ENCODE measurements at regions not wholly inside any gene's neighbourhood (a gene's known extent, or its start where the extent isn't known, plus 50 kb on each side); places are given as distances from the start of the nearest gene placed in this dataset.

- TF ChIP-seq ZNF274 (IDR thresholded peaks at IDR 0.05; ENCODE audit: low read depth, low read length): no peak
- TF ChIP-seq SUZ12 (IDR thresholded peaks at IDR 0.05; ENCODE audit: extremely low read depth, insufficient read depth, insufficient read length): no peak
- TF ChIP-seq YY1 (IDR thresholded peaks at IDR 0.05; ENCODE audit: insufficient read depth, insufficient read length): no peak
Observed at GRCh38 chr10:21238044-21238443, 287.4 kb downstream of the SKIDA1 start.

Measured in NT2/D1 (cell line).